ENCODE measurements at regions not wholly inside any gene's neighbourhood (a gene's known extent, or its start where the extent isn't known, plus 50 kb on each side); places are given as distances from the start of the nearest gene placed in this dataset.

DNA sequence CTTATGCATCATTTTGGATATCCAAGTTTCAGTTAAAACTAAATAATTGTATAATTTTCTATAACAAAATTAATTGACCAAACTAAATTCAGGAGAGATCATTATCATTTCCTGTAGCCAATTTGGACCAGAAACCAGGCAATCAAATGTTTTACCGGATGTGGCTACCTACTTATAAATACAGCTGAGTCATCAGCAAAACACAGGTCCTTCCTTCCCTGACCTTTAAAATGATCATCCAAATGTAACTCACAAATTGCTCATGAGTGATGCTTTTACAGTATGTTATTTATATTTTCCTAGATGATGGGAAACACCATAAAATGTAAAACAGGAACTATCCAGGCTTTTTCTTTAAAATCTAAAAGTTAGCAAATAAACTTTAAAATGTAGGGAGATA lies 133.7 kb downstream of the CBLN2 start:
- no peaks in the 10 kb centered on the region for H3K27me3 ChIP-seq (ENCODE audit: control insufficient read depth in 2 of 2, insufficient read depth in 2 of 2, low read length in 2 of 2)
- Mint-ChIP-seq H3K27me3 (no peaks in the 10 kb centered on the region), H3K4me1 (no peaks in the 10 kb centered on the region), H3K27ac (no peak overlapping the region), H3K9me3 (peaks cover 0 to 16% (median 6%) of the 10 kb centered on the region in 11 donors), H3K4me3 (no peak overlapping the region), H3K36me3 (peaks cover 0 to 4% (median 0%) of the 10 kb centered on the region in 5 donors)
- no peaks in the 10 kb centered on the region for H3K36me3 ChIP-seq (ENCODE audit: control insufficient read depth in 2 of 3, insufficient read depth in 3 of 3, low read length in 3 of 3)
- no peaks in the 10 kb centered on the region for H3K9me3 ChIP-seq (ENCODE audit: control insufficient read depth in 2 of 3, low read length in 3 of 3)
- no peak overlapping the region for H3K27ac ChIP-seq (ENCODE audit: low read depth, low read length)
- ChIA-PET CTCF (no interaction called here), POLR2A (no interaction called here)
- intact Hi-C loops (cut with micrococcal nuclease) = no loop called here
- DNase-seq (no peak), ATAC-seq (no peak)
- H3K4me1 ChIP-seq (ENCODE audit: control insufficient read depth in 2 of 2, insufficient read depth in 2 of 2, low read length in 2 of 2) = no peaks in the 10 kb centered on the region
- no peak overlapping the region for H3K4me3 ChIP-seq (ENCODE audit: low read length)

DNA sequence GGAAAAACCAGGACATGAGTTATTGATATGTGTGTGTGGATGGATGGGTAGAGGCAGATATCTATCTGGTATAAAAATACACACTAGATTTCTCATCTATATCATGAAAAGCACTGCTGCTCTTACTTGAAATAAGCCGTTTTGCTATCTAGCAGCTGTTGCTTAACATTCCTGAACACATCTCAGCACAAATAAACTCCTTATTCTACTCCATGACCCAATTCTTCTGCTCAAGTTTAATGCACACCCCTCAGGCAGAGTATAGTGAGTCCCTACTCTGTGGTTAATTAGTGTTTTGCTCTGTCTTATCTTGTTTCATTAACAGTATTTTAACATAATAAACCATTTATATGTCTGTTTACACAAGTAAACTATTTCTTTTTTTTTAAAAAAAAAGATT lies 134.2 kb downstream of the CBLN2 start:
- Mint-ChIP-seq H3K27ac (no peak overlapping the region), H3K27me3 (no peaks in the 10 kb centered on the region), H3K36me3 (peaks cover 0 to 4% (median 0%) of the 10 kb centered on the region in 5 donors), H3K9me3 (peaks cover 0 to 16% (median 6%) of the 10 kb centered on the region in 11 donors), H3K4me1 (no peaks in the 10 kb centered on the region), H3K4me3 (no peak overlapping the region)
- DNase-seq = no peak
- ATAC-seq = no peak
- Histone ChIP-seq H3K27ac (ENCODE audit: low read depth, low read length) (no peak overlapping the region), H3K9me3 (ENCODE audit: control insufficient read depth in 2 of 3, low read length in 3 of 3) (no peaks in the 10 kb centered on the region), H3K4me1 (ENCODE audit: control insufficient read depth in 2 of 2, insufficient read depth in 2 of 2, low read length in 2 of 2) (no peaks in the 10 kb centered on the region), H3K27me3 (ENCODE audit: control insufficient read depth in 2 of 2, insufficient read depth in 2 of 2, low read length in 2 of 2) (no peaks in the 10 kb centered on the region), H3K36me3 (ENCODE audit: control insufficient read depth in 2 of 3, insufficient read depth in 3 of 3, low read length in 3 of 3) (no peaks in the 10 kb centered on the region), H3K4me3 (ENCODE audit: low read length) (no peak overlapping the region)
- CTCF ChIA-PET = no interaction called here
- POLR2A ChIA-PET = no interaction called here
- intact Hi-C loops (cut with micrococcal nuclease) = no loop called here

DNA sequence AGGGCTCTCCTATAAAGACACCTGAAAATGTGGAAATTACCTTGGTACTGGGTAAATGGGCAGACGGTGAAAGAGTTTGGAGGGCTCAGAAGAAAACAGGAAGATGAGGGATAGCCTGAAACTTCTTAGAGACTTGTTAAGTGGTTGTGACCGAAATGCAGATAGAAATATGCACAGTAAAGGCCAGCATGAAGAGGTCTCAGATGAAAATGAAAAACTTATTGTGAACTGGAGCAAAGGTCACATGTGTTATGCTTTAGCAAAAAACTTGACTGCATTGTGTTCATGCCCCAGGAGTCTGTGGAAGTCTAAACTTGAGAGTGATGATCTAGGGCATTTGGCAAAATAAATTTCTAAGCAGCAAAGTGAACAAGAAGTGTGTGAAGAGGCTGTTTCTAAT lies 137.1 kb downstream of the CBLN2 start:
- Mint-ChIP-seq H3K4me3 (no peak overlapping the region), H3K36me3 (peaks cover 0 to 4% (median 0%) of the 10 kb centered on the region in 5 donors), H3K9me3 (peaks cover 0 to 16% (median 8%) of the 10 kb centered on the region in 11 donors), H3K27me3 (no peaks in the 10 kb centered on the region), H3K4me1 (no peaks in the 10 kb centered on the region), H3K27ac (peak overlapping the region in 1 of 9 donors; percentile 13)
- H3K9me3 ChIP-seq (ENCODE audit: control insufficient read depth in 2 of 3, low read length in 3 of 3) = no peaks in the 10 kb centered on the region
- no peak overlapping the region for H3K27ac ChIP-seq (ENCODE audit: low read depth, low read length)
- CTCF ChIA-PET = no interaction called here
- H3K36me3 ChIP-seq (ENCODE audit: control insufficient read depth in 2 of 3, insufficient read depth in 3 of 3, low read length in 3 of 3) = no peaks in the 10 kb centered on the region
- H3K27me3 ChIP-seq (ENCODE audit: control insufficient read depth in 2 of 2, insufficient read depth in 2 of 2, low read length in 2 of 2) = no peaks in the 10 kb centered on the region
- intact Hi-C loops (cut with micrococcal nuclease) = no loop called here
- no peak for ATAC-seq
- H3K4me1 ChIP-seq (ENCODE audit: control insufficient read depth in 2 of 2, insufficient read depth in 2 of 2, low read length in 2 of 2) = no peaks in the 10 kb centered on the region
- POLR2A ChIA-PET = no interaction called here
- no peak for DNase-seq
- no peak overlapping the region for H3K4me3 ChIP-seq (ENCODE audit: low read length)

DNA sequence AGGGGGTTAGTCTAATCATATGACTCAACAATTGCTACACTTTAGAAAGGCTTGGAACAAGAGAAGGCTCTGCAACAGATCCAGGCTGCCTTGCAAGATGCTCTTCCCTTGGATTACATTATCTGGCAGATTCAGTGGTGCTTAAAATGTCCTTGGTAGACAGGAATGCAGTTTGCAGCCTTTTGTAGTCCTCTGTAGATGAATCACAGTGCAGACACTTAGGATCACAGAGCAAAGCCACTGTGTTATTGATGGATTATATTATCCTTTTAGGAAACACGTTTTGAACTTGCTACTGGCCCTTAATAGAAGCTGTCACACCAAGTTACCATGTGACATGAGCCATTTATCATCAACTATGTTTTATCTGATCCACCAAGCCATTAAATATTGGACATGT lies 152.2 kb downstream of the CBLN2 start:
- H3K9me3 Mint-ChIP-seq = peaks cover 0 to 17% (median 5%) of the 10 kb centered on the region in 11 donors
- Histone ChIP-seq H3K9me3 (ENCODE audit: control insufficient read depth in 2 of 3, low read length in 3 of 3) (no peaks in the 10 kb centered on the region), H3K36me3 (ENCODE audit: control insufficient read depth in 2 of 3, insufficient read depth in 3 of 3, low read length in 3 of 3) (no peaks in the 10 kb centered on the region), H3K4me1 (ENCODE audit: control insufficient read depth in 2 of 2, insufficient read depth in 2 of 2, low read length in 2 of 2) (no peaks in the 10 kb centered on the region), H3K4me3 (ENCODE audit: low read length) (no peak overlapping the region), H3K27ac (ENCODE audit: low read depth, low read length) (no peak overlapping the region), H3K27me3 (ENCODE audit: control insufficient read depth in 2 of 2, insufficient read depth in 2 of 2, low read length in 2 of 2) (no peaks in the 10 kb centered on the region)
- intact Hi-C loops (cut with micrococcal nuclease) = no loop called here
- ChIA-PET CTCF (no interaction called here), POLR2A (no interaction called here)
- no peaks in the 10 kb centered on the region for H3K36me3 Mint-ChIP-seq
- H3K4me3 Mint-ChIP-seq = no peak overlapping the region
- H3K27me3 Mint-ChIP-seq = no peaks in the 10 kb centered on the region
- H3K27ac Mint-ChIP-seq = no peak overlapping the region
- no peaks in the 10 kb centered on the region for H3K4me1 Mint-ChIP-seq
- DNase-seq = no peak
- no peak for ATAC-seq

DNA sequence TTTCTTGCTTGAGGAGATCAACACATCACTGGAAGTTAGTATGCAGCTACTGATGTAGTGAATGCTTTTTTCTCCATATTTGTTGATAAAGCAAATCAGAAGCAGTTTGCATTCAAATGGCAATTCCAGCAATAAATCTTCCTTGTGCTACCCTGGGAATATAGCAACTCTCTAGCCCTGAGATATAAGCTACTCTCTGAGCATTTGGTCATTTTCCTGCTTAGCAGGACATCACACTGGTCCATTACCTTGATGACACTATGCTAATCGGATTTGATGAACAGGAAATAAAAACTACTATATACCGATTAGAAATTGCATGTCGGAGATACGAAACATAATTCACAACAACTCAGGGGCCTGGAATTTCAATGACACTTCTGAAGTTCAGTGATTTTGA lies 152.7 kb downstream of the CBLN2 start:
- CTCF ChIA-PET = no interaction called here
- no peaks in the 10 kb centered on the region for H3K36me3 ChIP-seq (ENCODE audit: control insufficient read depth in 2 of 3, insufficient read depth in 3 of 3, low read length in 3 of 3)
- Mint-ChIP-seq H3K4me1 (no peaks in the 10 kb centered on the region), H3K27ac (no peak overlapping the region), H3K9me3 (peaks cover 0 to 17% (median 5%) of the 10 kb centered on the region in 11 donors), H3K36me3 (no peaks in the 10 kb centered on the region), H3K27me3 (no peaks in the 10 kb centered on the region), H3K4me3 (no peak overlapping the region)
- no peak overlapping the region for H3K27ac ChIP-seq (ENCODE audit: low read depth, low read length)
- no peaks in the 10 kb centered on the region for H3K4me1 ChIP-seq (ENCODE audit: control insufficient read depth in 2 of 2, insufficient read depth in 2 of 2, low read length in 2 of 2)
- POLR2A ChIA-PET = no interaction called here
- DNase-seq = no peak
- H3K4me3 ChIP-seq (ENCODE audit: low read length) = no peak overlapping the region
- intact Hi-C loops (cut with micrococcal nuclease) = no loop called here
- ATAC-seq = no peak
- no peaks in the 10 kb centered on the region for H3K9me3 ChIP-seq (ENCODE audit: control insufficient read depth in 2 of 3, low read length in 3 of 3)
- H3K27me3 ChIP-seq (ENCODE audit: control insufficient read depth in 2 of 2, insufficient read depth in 2 of 2, low read length in 2 of 2) = no peaks in the 10 kb centered on the region

DNA sequence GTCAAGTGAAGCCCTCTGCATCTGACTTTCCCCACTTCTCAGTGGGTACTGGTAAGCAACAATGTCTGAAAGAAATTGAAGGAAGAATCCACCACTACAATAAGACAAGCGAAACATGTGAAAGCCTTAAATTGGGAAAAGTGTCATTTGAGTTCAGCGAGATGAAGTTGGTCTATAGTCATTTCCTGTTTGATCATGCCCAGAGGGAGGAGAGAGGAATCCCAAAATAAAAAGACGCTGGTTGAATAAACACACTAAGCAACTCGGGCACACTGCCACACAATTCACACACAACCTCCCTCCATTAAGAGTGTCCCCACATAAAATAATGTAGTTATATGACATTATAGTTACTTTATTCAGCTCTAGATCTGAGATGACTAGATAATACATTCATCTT lies 166.1 kb downstream of the CBLN2 start:
- no peaks in the 10 kb centered on the region for H3K27me3 ChIP-seq (ENCODE audit: control insufficient read depth in 2 of 2, insufficient read depth in 2 of 2, low read length in 2 of 2)
- H3K9me3 ChIP-seq (ENCODE audit: control insufficient read depth in 2 of 3, low read length in 3 of 3) = no peaks in the 10 kb centered on the region
- no peaks in the 10 kb centered on the region for H3K36me3 Mint-ChIP-seq
- DNase-seq = no peak
- no peak for ATAC-seq
- no peaks in the 10 kb centered on the region for H3K4me1 Mint-ChIP-seq
- no peak overlapping the region for H3K27ac Mint-ChIP-seq
- no peaks in the 10 kb centered on the region for H3K4me1 ChIP-seq (ENCODE audit: control insufficient read depth in 2 of 2, insufficient read depth in 2 of 2, low read length in 2 of 2)
- intact Hi-C loops (cut with micrococcal nuclease) = no loop called here
- no peak overlapping the region for H3K4me3 Mint-ChIP-seq
- H3K36me3 ChIP-seq (ENCODE audit: control insufficient read depth in 2 of 3, insufficient read depth in 3 of 3, low read length in 3 of 3) = no peaks in the 10 kb centered on the region
- H3K27ac ChIP-seq (ENCODE audit: low read depth, low read length) = no peak overlapping the region
- H3K4me3 ChIP-seq (ENCODE audit: low read length) = no peak overlapping the region
- peaks cover 0 to 6% (median 0%) of the 10 kb centered on the region in 11 donors for H3K9me3 Mint-ChIP-seq
- ChIA-PET POLR2A (no interaction called here), CTCF (no interaction called here)
- no peaks in the 10 kb centered on the region for H3K27me3 Mint-ChIP-seq

DNA sequence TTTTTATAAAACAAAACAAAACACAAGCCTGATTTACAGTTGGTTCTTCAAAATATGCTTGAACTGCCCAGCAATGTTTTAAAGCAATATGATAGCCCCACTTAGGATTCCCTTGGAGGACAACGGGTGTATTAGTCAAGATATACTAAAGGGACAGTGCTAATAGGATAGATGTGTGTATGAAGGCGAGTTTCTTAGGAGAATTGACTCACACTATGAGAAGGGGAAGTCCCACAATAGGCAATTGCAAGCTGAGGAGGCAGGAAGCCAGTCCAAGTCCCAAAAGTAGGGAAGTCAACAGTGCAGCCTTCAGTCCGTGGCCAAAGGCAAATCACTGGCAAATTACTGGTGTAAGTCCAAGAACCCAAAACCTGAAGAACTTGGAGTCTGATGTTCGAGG lies 167.9 kb downstream of the CBLN2 start:
- DNase-seq = no peak
- POLR2A ChIA-PET = no interaction called here
- H3K36me3 ChIP-seq (ENCODE audit: control insufficient read depth in 2 of 3, insufficient read depth in 3 of 3, low read length in 3 of 3) = no peaks in the 10 kb centered on the region
- CTCF ChIA-PET = no interaction called here
- H3K36me3 Mint-ChIP-seq = no peaks in the 10 kb centered on the region
- no peak overlapping the region for H3K27ac Mint-ChIP-seq
- no peaks in the 10 kb centered on the region for H3K9me3 ChIP-seq (ENCODE audit: control insufficient read depth in 2 of 3, low read length in 3 of 3)
- H3K27ac ChIP-seq (ENCODE audit: low read depth, low read length) = no peak overlapping the region
- no peaks in the 10 kb centered on the region for H3K27me3 Mint-ChIP-seq
- H3K27me3 ChIP-seq (ENCODE audit: control insufficient read depth in 2 of 2, insufficient read depth in 2 of 2, low read length in 2 of 2) = no peaks in the 10 kb centered on the region
- no peak for ATAC-seq
- no peaks in the 10 kb centered on the region for H3K4me1 Mint-ChIP-seq
- no peak overlapping the region for H3K4me3 ChIP-seq (ENCODE audit: low read length)
- intact Hi-C loops (cut with micrococcal nuclease) = no loop called here
- H3K4me3 Mint-ChIP-seq = no peak overlapping the region
- H3K4me1 ChIP-seq (ENCODE audit: control insufficient read depth in 2 of 2, insufficient read depth in 2 of 2, low read length in 2 of 2) = no peaks in the 10 kb centered on the region
- peaks cover 0 to 10% (median 2%) of the 10 kb centered on the region in 11 donors for H3K9me3 Mint-ChIP-seq

Measured in naive thymus-derived CD4-positive, alpha-beta T cell (primary cell).